ENCODE measurements at regions not wholly inside any gene's neighbourhood (a gene's known extent, or its start where the extent isn't known, plus 50 kb on each side); places are given as distances from the start of the nearest gene placed in this dataset.

DNA sequence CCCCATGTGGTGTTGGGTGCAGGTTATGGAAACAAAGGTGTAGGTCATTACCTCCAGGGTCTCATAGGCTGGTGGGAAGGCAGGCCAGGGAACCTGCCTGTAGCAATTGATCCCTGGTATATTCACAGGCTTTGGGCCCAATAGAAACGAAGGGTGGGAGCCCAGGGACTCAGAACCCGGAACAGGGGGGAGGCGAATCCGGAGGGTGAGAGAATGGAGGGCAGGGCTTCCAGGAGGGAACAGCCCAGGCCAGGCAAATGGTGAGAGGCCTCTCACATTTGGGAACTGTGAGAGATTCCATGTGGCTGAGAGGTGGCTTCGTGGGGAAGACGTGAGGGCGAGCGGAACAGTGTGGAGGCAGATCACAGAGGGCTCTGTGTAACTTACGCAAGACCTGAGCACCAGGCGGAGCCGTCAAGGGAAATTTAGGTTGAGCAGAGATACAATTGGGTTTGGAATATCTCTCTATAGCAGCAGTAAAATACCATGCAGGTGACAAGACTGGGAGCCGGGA lies 267.1 kb downstream of the ERMARD start:
- H3K27me3 ChIP-seq (replicated peaks in 1 of 4; ENCODE audit: control insufficient read depth in 3 of 4, extremely low read depth in 1 of 4, insufficient read depth in 3 of 4, low read length in 3 of 4) = peaks cover 0 to 2% (median 0%) of the 10 kb centered on the region in 4 experiments; a peak in 2 of 7 replicates
- no peaks in the 10 kb centered on the region for H4K20me1 ChIP-seq (replicated peaks in 1 of 2; ENCODE audit: control insufficient read depth in 1 of 2, insufficient read depth in 2 of 2, low read length in 2 of 2)
- H3K9me3 ChIP-seq (ENCODE audit: insufficient read depth in 2 of 2, low read depth in 1 of 2, low read length in 1 of 2) = no peaks in the 10 kb centered on the region; a peak in 1 of 4 replicates
- no peak overlapping the region for H3K4me2 ChIP-seq (ENCODE audit: insufficient read depth in 1 of 2, low read depth in 2 of 2, low read length in 2 of 2)
- no peak overlapping the region for H4K5ac ChIP-seq (ENCODE audit: insufficient read length, low read depth, low read length)
- H2AK5ac ChIP-seq (ENCODE audit: low read depth, low read length) = no peak overlapping the region
- no peak overlapping the region for H3K23ac ChIP-seq (ENCODE audit: insufficient read length)
- no peak overlapping the region for H2BK120ac ChIP-seq (replicated peaks; ENCODE audit: low read depth, low read length)
- H3K79me2 ChIP-seq (ENCODE audit: control insufficient read depth in 1 of 2, insufficient read depth in 2 of 2, low read length in 2 of 2) = no peaks in the 10 kb centered on the region
- no peak overlapping the region for H3K56ac ChIP-seq (replicated peaks; ENCODE audit: insufficient read length, low read depth, low read length)
- H3K9ac ChIP-seq (replicated peaks in 1 of 4; ENCODE audit: extremely low read depth in 1 of 4, low read depth in 3 of 4, low read length in 3 of 4) = no peak overlapping the region
- POLR2A ChIA-PET (ENCODE audit: partially characterized antibody) = no interaction called here
- no peaks in the 10 kb centered on the region for H3K23me2 ChIP-seq (ENCODE audit: low read depth, low read length)
- H2BK12ac ChIP-seq (ENCODE audit: low read depth, low read length) = no peak overlapping the region
- FAIRE-seq = no peak
- H4K91ac ChIP-seq (replicated peaks; ENCODE audit: insufficient read length, low read length) = no peak overlapping the region
- H3K79me1 ChIP-seq (ENCODE audit: low read depth, low read length) = no peaks in the 10 kb centered on the region
- no peak overlapping the region for H4K8ac ChIP-seq (ENCODE audit: extremely low read depth, insufficient read depth, low read length)
- no peak overlapping the region for H2BK20ac ChIP-seq (ENCODE audit: low read length)
- no peaks in the 10 kb centered on the region for H3K4me1 ChIP-seq (replicated peaks in 1 of 4; ENCODE audit: control insufficient read depth in 3 of 4, insufficient read depth in 4 of 4, low read length in 3 of 4)
- no peak overlapping the region for H3K14ac ChIP-seq (ENCODE audit: insufficient read length)
- DNase-seq (ENCODE audit: low read depth in 1 of 2, low spot score in 2 of 2) = no peak
- H2BK15ac ChIP-seq (ENCODE audit: low read length) = no peak overlapping the region
- CTCF ChIA-PET (ENCODE audit: partially characterized antibody) = no interaction called here
- H2BK5ac ChIP-seq (ENCODE audit: low read depth, low read length) = no peak overlapping the region
- H3K27ac ChIP-seq (ENCODE audit: low read depth, low read length) = no peak overlapping the region
- WGBS, 2 experiments (ENCODE audit: extremely low coverage in 1 of 2, insufficient coverage in 1 of 2, insufficient read length in 1 of 2, insufficient replicate concordance in 2 of 2, low coverage in 1 of 2, low lambda C conversion rate in 2 of 2, missing lambda C conversion rate in 1 of 2) = 97% methylated on average over 12 of the region's 12 CpGs; no CpG with 5 or more reads in 1 of the 2 experiments
- H3K4me3 ChIP-seq (ENCODE audit: extremely low read depth in 1 of 4, insufficient read depth in 2 of 4, low read depth in 3 of 4, low read length in 4 of 4) = no peak overlapping the region
- no peak overlapping the region for H3K4ac ChIP-seq (replicated peaks; ENCODE audit: insufficient read length, low read depth, low read length)
- H3K18ac ChIP-seq (ENCODE audit: extremely low read depth, low read length) = no peak overlapping the region
- no peaks in the 10 kb centered on the region for H3K36me3 ChIP-seq (ENCODE audit: control insufficient read depth in 2 of 4, insufficient read depth in 4 of 4, low read length in 3 of 4)
- H2AFZ ChIP-seq (ENCODE audit: low read length) = no peak overlapping the region
- TF ChIP-seq SRF (IDR thresholded peaks at IDR 0.05; ENCODE audit: low read depth, low read length) = no peak
- no peak for TF ChIP-seq SIRT6 (IDR thresholded peaks at IDR 0.05; ENCODE audit: low read length)
- TF ChIP-seq, protein P1, sequence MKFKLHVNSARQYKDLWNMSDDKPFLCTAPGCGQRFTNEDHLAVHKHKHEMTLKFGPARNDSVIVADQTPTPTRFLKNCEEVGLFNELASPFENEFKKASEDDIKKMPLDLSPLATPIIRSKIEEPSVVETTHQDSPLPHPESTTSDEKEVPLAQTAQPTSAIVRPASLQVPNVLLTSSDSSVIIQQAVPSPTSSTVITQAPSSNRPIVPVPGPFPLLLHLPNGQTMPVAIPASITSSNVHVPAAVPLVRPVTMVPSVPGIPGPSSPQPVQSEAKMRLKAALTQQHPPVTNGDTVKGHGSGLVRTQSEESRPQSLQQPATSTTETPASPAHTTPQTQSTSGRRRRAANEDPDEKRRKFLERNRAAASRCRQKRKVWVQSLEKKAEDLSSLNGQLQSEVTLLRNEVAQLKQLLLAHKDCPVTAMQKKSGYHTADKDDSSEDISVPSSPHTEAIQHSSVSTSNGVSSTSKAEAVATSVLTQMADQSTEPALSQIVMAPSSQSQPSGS (IDR thresholded peaks at IDR 0.05; ENCODE audit: low read length) = no peak
- TF ChIP-seq, protein P2, sequence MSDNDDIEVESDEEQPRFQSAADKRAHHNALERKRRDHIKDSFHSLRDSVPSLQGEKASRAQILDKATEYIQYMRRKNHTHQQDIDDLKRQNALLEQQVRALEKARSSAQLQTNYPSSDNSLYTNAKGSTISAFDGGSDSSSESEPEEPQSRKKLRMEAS (IDR thresholded peaks at IDR 0.05) = no peak
- no peak for TF ChIP-seq CREB1 (IDR thresholded peaks at IDR 0.05)
- TF ChIP-seq CTBP2 (IDR thresholded peaks at IDR 0.05; ENCODE audit: borderline replicate concordance, insufficient read depth, insufficient read length, low read length) = no peak
- TF ChIP-seq SAP30 (IDR thresholded peaks at IDR 0.05; ENCODE audit: insufficient read depth, insufficient replicate concordance, low read length) = no peak
- TF ChIP-seq TBP (IDR thresholded peaks at IDR 0.05; ENCODE audit: low read depth, low read length) = no peak
- no peak for TF ChIP-seq E2F6 (IDR thresholded peaks at IDR 0.05)
- TF ChIP-seq SP1 (IDR thresholded peaks at IDR 0.05; ENCODE audit: low read depth, low read length) = no peak
- TF ChIP-seq POU5F1 (IDR thresholded peaks at IDR 0.05; ENCODE audit: low read depth, low read length) = no peak
- no peak for TF ChIP-seq JUND (IDR thresholded peaks at IDR 0.05; ENCODE audit: low read length)
- no peak for TF ChIP-seq ASH2L (IDR thresholded peaks at IDR 0.05; ENCODE audit: low read length)

Data from H1 (cell line).